ENCODE measurements at regions not wholly inside any gene's neighbourhood (a gene's known extent, or its start where the extent isn't known, plus 50 kb on each side); places are given as distances from the start of the nearest gene placed in this dataset.

DNA sequence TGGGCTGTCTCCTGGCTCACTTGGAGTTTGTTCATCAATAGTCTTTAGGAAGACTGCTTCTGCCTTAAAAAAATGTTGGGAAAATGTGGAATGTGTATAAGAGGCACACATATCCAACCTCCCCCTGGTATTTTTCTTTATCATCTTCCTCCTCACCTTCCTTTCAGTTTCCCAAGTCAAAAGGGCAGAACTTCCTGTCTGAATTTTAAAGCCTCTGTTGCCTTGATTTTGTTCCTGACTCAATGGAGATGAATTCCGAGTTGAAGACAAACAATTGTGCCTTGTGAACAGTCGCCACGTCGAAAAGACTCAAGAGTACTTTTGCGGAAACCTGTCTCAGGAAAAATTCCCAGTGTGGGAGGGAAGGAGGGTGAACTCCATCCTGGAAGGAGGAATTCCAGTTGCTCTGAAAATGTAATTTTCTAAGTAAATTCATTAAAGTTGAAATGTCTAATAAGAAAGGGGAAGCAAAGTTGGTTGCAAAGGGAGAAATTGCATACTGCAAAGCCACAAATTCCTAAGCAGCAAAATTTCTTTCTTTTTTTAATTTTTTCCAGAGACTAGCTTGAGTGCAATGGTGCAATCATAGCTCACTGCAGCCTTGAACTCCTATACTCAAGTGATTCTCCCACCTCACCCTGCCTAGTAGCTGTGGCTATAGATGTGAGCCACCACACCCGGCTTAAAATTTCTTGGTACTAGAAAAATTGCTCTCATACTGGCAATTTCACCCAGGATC, 50.2 kb upstream of the ELK3 start:
- TF ChIP-seq, protein P1, sequence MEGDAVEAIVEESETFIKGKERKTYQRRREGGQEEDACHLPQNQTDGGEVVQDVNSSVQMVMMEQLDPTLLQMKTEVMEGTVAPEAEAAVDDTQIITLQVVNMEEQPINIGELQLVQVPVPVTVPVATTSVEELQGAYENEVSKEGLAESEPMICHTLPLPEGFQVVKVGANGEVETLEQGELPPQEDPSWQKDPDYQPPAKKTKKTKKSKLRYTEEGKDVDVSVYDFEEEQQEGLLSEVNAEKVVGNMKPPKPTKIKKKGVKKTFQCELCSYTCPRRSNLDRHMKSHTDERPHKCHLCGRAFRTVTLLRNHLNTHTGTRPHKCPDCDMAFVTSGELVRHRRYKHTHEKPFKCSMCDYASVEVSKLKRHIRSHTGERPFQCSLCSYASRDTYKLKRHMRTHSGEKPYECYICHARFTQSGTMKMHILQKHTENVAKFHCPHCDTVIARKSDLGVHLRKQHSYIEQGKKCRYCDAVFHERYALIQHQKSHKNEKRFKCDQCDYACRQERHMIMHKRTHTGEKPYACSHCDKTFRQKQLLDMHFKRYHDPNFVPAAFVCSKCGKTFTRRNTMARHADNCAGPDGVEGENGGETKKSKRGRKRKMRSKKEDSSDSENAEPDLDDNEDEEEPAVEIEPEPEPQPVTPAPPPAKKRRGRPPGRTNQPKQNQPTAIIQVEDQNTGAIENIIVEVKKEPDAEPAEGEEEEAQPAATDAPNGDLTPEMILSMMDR (IDR thresholded peaks at IDR 0.05; ENCODE audit: low read depth, low read length): no peak
- H3K27me3 ChIP-seq: no peaks in the 10 kb centered on the region
- no peak for DNase-seq
- H3K4me3 ChIP-seq (ENCODE audit: low read depth, low read length): no peak overlapping the region
- H3K36me3 ChIP-seq: no peaks in the 10 kb centered on the region
- no peaks in the 10 kb centered on the region for H3K4me1 ChIP-seq
- no peaks in the 10 kb centered on the region for H3K9me3 ChIP-seq
